ENCODE measurements at regions not wholly inside any gene's neighbourhood (a gene's known extent, or its start where the extent isn't known, plus 50 kb on each side); places are given as distances from the start of the nearest gene placed in this dataset.

DNA sequence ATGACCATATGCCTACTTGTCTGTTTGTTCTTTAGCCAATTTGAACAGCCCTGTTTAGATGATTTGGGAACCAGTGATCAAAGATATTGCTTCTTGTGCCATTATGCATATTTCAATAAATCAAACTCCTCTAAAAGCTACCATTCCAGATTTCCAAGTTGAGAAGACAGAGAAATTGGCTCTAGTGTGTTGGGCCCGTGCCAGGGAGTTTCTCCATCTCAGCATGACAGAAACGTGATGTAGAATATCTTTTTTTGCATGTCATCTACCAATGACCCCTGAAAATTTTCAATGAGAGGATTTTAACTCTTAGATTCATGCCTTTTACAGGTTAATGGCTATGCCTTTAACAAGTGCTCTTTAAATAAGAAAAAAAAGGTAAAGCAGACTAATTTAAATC, 50.7 kb upstream of the CABCOCO1 start:
- Histone ChIP-seq H3K27me3 (replicated peaks in 1 of 4; ENCODE audit: control insufficient read depth in 3 of 4, extremely low read depth in 1 of 4, insufficient read depth in 3 of 4, low read length in 3 of 4) (no peaks in the 10 kb centered on the region), H3K79me2 (ENCODE audit: control insufficient read depth in 1 of 2, insufficient read depth in 2 of 2, low read length in 2 of 2) (no peaks in the 10 kb centered on the region), H3K9me3 (ENCODE audit: insufficient read depth in 2 of 2, low read depth in 1 of 2, low read length in 1 of 2) (no peaks in the 10 kb centered on the region), H2BK120ac (replicated peaks; ENCODE audit: low read depth, low read length) (no peak overlapping the region), H3K23ac (ENCODE audit: insufficient read length) (no peak overlapping the region), H3K56ac (replicated peaks; ENCODE audit: insufficient read length, low read depth, low read length) (no peak overlapping the region), H3K4me2 (ENCODE audit: insufficient read depth in 1 of 2, low read depth in 2 of 2, low read length in 2 of 2) (no peak overlapping the region; a peak in 1 of 4 replicates), H3K18ac (ENCODE audit: extremely low read depth, low read length) (no peak overlapping the region), H2BK5ac (ENCODE audit: low read depth, low read length) (no peak overlapping the region), H4K91ac (replicated peaks; ENCODE audit: insufficient read length, low read length) (no peak overlapping the region), H4K5ac (ENCODE audit: insufficient read length, low read depth, low read length) (no peak overlapping the region), H3K36me3 (ENCODE audit: control insufficient read depth in 2 of 4, insufficient read depth in 4 of 4, low read length in 3 of 4) (no peaks in the 10 kb centered on the region), H2BK15ac (ENCODE audit: low read length) (no peak overlapping the region), H3K4me1 (replicated peaks in 1 of 4; ENCODE audit: control insufficient read depth in 3 of 4, insufficient read depth in 4 of 4, low read length in 3 of 4) (peaks cover 0 to under 1% (median 0%) of the 10 kb centered on the region in 4 experiments; a peak in 1 of 7 replicates), H3K27ac (ENCODE audit: low read depth, low read length) (no peak overlapping the region), H3K4ac (replicated peaks; ENCODE audit: insufficient read length, low read depth, low read length) (no peak overlapping the region), H2AFZ (ENCODE audit: low read length) (no peak overlapping the region), H3K23me2 (ENCODE audit: low read depth, low read length) (no peaks in the 10 kb centered on the region), H4K20me1 (replicated peaks in 1 of 2; ENCODE audit: control insufficient read depth in 1 of 2, insufficient read depth in 2 of 2, low read length in 2 of 2) (no peaks in the 10 kb centered on the region), H2BK20ac (ENCODE audit: low read length) (no peak overlapping the region), H4K8ac (ENCODE audit: extremely low read depth, insufficient read depth, low read length) (no peak overlapping the region), H2BK12ac (ENCODE audit: low read depth, low read length) (no peak overlapping the region), H2AK5ac (ENCODE audit: low read depth, low read length) (no peak overlapping the region), H3K9ac (replicated peaks in 1 of 4; ENCODE audit: extremely low read depth in 1 of 4, low read depth in 3 of 4, low read length in 3 of 4) (no peak overlapping the region), H3K14ac (ENCODE audit: insufficient read length) (no peak overlapping the region), H3K4me3 (ENCODE audit: extremely low read depth in 1 of 4, insufficient read depth in 2 of 4, low read depth in 3 of 4, low read length in 4 of 4) (no peak overlapping the region), H3K79me1 (ENCODE audit: low read depth, low read length) (no peaks in the 10 kb centered on the region)
- FAIRE-seq (no peak), DNase-seq (ENCODE audit: low read depth in 1 of 2, low spot score in 2 of 2) (no peak)
- ChIA-PET CTCF (ENCODE audit: partially characterized antibody) (interaction anchor here (0.9 to 1.5 kb wide), 2 partner anchors 19 to 31 kb away, joined by 3 read pairs; no protein-coding TSS in a partner anchor), POLR2A (ENCODE audit: partially characterized antibody) (no interaction called here)
- WGBS, 2 experiments (ENCODE audit: extremely low coverage in 1 of 2, insufficient coverage in 1 of 2, insufficient read length in 1 of 2, insufficient replicate concordance in 2 of 2, low coverage in 1 of 2, low lambda C conversion rate in 2 of 2, missing lambda C conversion rate in 1 of 2) = 96% methylated on average over 2 of the region's 2 CpGs; no CpG with 5 or more reads in 1 of the 2 experiments
- TF ChIP-seq SRF (IDR thresholded peaks at IDR 0.05; ENCODE audit: low read depth, low read length) (no peak), MAFK (IDR thresholded peaks at IDR 0.05; ENCODE audit: low read depth, low read length) (no peak), ZNF274 (IDR thresholded peaks at IDR 0.05; ENCODE audit: borderline replicate concordance, extremely low read depth, low read length) (no peak), CEBPB (IDR thresholded peaks at IDR 0.05; ENCODE audit: low read depth, low read length) (no peak), JUND (IDR thresholded peaks at IDR 0.05; ENCODE audit: low read length) (no peak), CHD1 (IDR thresholded peaks at IDR 0.05; ENCODE audit: low read depth, low read length) (no peak), BACH1 (IDR thresholded peaks at IDR 0.05; ENCODE audit: low read length) (no peak), RNF2 (IDR thresholded peaks at IDR 0.05; ENCODE audit: borderline replicate concordance, low read depth, low read length, missing control alignments, poor library complexity, severe bottlenecking) (no peak), NANOG (IDR thresholded peaks at IDR 0.05; ENCODE audit: insufficient read depth, low read depth, low read length, poor library complexity, severe bottlenecking) (no peak), RFX5 (IDR thresholded peaks at IDR 0.05; ENCODE audit: borderline replicate concordance, low read depth, low read length) (no peak), POLR2AphosphoS5 (IDR thresholded peaks at IDR 0.05; ENCODE audit: low read depth, low read length) (no peak), RBBP5 (IDR thresholded peaks at IDR 0.05; ENCODE audit: borderline replicate concordance, low read depth, low read length) (no peak), SIN3A (conservative IDR thresholded peaks at IDR 0.05 in 1 of 2, IDR thresholded peaks at IDR 0.05 in 1 of 2; ENCODE audit: low read depth in 1 of 2, low read length in 2 of 2) (no peak), GTF2F1 (IDR thresholded peaks at IDR 0.05; ENCODE audit: borderline replicate concordance, low read depth, low read length) (no peak)
- TF ChIP-seq, protein P1, sequence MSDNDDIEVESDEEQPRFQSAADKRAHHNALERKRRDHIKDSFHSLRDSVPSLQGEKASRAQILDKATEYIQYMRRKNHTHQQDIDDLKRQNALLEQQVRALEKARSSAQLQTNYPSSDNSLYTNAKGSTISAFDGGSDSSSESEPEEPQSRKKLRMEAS (IDR thresholded peaks at IDR 0.05) = no peak

Data from H1 (cell line).